ENCODE measurements at regions not wholly inside any gene's neighbourhood (a gene's known extent, or its start where the extent isn't known, plus 50 kb on each side); places are given as distances from the start of the nearest gene placed in this dataset.

DNA sequence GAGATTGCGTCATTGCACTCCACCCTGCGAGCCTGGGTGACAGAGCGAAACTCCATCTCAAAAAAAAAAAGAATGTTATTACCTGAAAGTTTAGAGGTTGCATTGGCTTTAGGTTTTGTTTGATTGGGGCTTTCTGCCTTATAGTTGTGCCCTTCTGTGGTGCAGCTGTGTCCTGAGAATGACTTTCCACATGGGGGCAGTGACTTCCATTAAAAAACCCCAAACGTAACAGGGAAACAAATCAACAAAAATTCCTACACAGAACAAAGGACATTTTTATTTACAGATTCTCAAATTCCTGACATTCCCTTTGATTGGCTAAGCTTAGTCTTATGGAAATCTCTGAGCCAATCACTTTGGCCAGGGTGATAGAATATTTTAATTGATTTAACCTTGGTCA, 154.1 kb upstream of the GPR149 start:
- H3K79me2 ChIP-seq (ENCODE audit: control insufficient read depth, insufficient read depth, low read length): no peaks in the 10 kb centered on the region
- H3K36me3 ChIP-seq (ENCODE audit: control insufficient read depth, insufficient read depth, low read length): no peaks in the 10 kb centered on the region
- DNase-seq: peak; percentile 54
- H3K27me3 ChIP-seq (ENCODE audit: insufficient read depth, low read length, poor library complexity): no peaks in the 10 kb centered on the region
- H4K8ac ChIP-seq (ENCODE audit: low read depth, low read length): no peak overlapping the region
- H2BK5ac ChIP-seq (ENCODE audit: low read length): no peak overlapping the region
- no peak overlapping the region for H3K18ac ChIP-seq (ENCODE audit: low read length)
- no peak overlapping the region for H3K27ac ChIP-seq (ENCODE audit: low read depth, low read length)
- no peak overlapping the region for H3K56ac ChIP-seq (ENCODE audit: low read length)
- H3K4me2 ChIP-seq (ENCODE audit: low read length): no peak overlapping the region
- no peak overlapping the region for H3K9ac ChIP-seq (ENCODE audit: low read length)
- no peaks in the 10 kb centered on the region for H3K4me1 ChIP-seq (ENCODE audit: control insufficient read depth, low read depth, low read length)
- no peak overlapping the region for H2BK120ac ChIP-seq (ENCODE audit: low read depth, low read length)
- no peaks in the 10 kb centered on the region for H3K79me1 ChIP-seq (ENCODE audit: low read length)
- no peak overlapping the region for H4K5ac ChIP-seq (ENCODE audit: low read length)
- no peak overlapping the region for H3K4me3 ChIP-seq (ENCODE audit: low read length)
- H2BK15ac ChIP-seq (replicated peaks; ENCODE audit: low read depth): no peak overlapping the region
- H2AK5ac ChIP-seq (ENCODE audit: low read length): no peak overlapping the region
- WGBS (ENCODE audit: extremely low coverage, insufficient coverage, low lambda C conversion rate): no CpG with 5 or more reads among the region's 4 CpGs
- H3K23ac ChIP-seq (ENCODE audit: low read length): no peak overlapping the region
- no peak overlapping the region for H3K4ac ChIP-seq (ENCODE audit: low read depth, low read length)

GRCh38 chr3:154583086-154583634, 153.2 kb upstream of the GPR149 start:
- no peak overlapping the region for H3K4ac ChIP-seq (ENCODE audit: low read depth, low read length)
- H3K4me3 ChIP-seq (ENCODE audit: low read length): no peak overlapping the region
- H3K79me1 ChIP-seq (ENCODE audit: low read length): no peaks in the 10 kb centered on the region
- no peak overlapping the region for H4K5ac ChIP-seq (ENCODE audit: low read length)
- H2BK120ac ChIP-seq (ENCODE audit: low read depth, low read length): no peak overlapping the region
- H3K79me2 ChIP-seq (ENCODE audit: control insufficient read depth, insufficient read depth, low read length): no peaks in the 10 kb centered on the region
- no peak overlapping the region for H3K23ac ChIP-seq (ENCODE audit: low read length)
- no peak overlapping the region for H3K4me2 ChIP-seq (ENCODE audit: low read length)
- H3K18ac ChIP-seq (ENCODE audit: low read length): no peak overlapping the region
- no peak overlapping the region for H4K8ac ChIP-seq (ENCODE audit: low read depth, low read length)
- no peak overlapping the region for H3K56ac ChIP-seq (ENCODE audit: low read length)
- DNase-seq: no peak
- no CpG with 5 or more reads among the region's 4 CpGs for WGBS (ENCODE audit: extremely low coverage, insufficient coverage, low lambda C conversion rate)
- H3K27me3 ChIP-seq (ENCODE audit: insufficient read depth, low read length, poor library complexity): no peaks in the 10 kb centered on the region
- H3K27ac ChIP-seq (ENCODE audit: low read depth, low read length): no peak overlapping the region
- H3K9ac ChIP-seq (ENCODE audit: low read length): no peak overlapping the region
- H2BK15ac ChIP-seq (replicated peaks; ENCODE audit: low read depth): no peak overlapping the region
- no peak overlapping the region for H2BK5ac ChIP-seq (ENCODE audit: low read length)
- H3K4me1 ChIP-seq (ENCODE audit: control insufficient read depth, low read depth, low read length): no peaks in the 10 kb centered on the region
- no peak overlapping the region for H2AK5ac ChIP-seq (ENCODE audit: low read length)
- H3K36me3 ChIP-seq (ENCODE audit: control insufficient read depth, insufficient read depth, low read length): no peaks in the 10 kb centered on the region

DNA sequence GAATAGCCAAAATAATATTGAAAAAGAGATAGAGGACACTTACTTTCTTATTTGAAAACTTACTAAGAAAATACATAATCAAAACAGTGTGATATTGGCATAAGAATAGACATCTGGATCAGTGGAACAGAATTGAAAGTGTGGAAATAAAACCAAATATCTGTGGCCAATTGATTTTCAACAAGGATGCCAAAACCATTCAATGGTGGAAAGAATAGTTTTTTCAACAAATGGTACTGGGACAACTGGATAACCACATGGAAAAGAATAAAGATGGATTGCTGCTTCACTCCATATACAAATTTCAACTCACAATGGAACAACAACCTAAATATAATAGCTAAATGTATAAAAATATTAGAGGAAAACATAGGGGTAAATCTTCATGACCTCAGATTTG, 152.5 kb upstream of the GPR149 start:
- H3K4ac ChIP-seq (ENCODE audit: low read depth, low read length): no peak overlapping the region
- H3K4me3 ChIP-seq (ENCODE audit: low read length): no peak overlapping the region
- H2AK5ac ChIP-seq (ENCODE audit: low read length): no peak overlapping the region
- no peaks in the 10 kb centered on the region for H3K4me1 ChIP-seq (ENCODE audit: control insufficient read depth, low read depth, low read length)
- H3K79me2 ChIP-seq (ENCODE audit: control insufficient read depth, insufficient read depth, low read length): no peaks in the 10 kb centered on the region
- H3K79me1 ChIP-seq (ENCODE audit: low read length): no peaks in the 10 kb centered on the region
- H2BK120ac ChIP-seq (ENCODE audit: low read depth, low read length): no peak overlapping the region
- H4K5ac ChIP-seq (ENCODE audit: low read length): no peak overlapping the region
- DNase-seq: no peak
- H3K56ac ChIP-seq (ENCODE audit: low read length): no peak overlapping the region
- no peak overlapping the region for H2BK5ac ChIP-seq (ENCODE audit: low read length)
- H3K27ac ChIP-seq (ENCODE audit: low read depth, low read length): no peak overlapping the region
- H3K9ac ChIP-seq (ENCODE audit: low read length): no peak overlapping the region
- no peak overlapping the region for H2BK15ac ChIP-seq (replicated peaks; ENCODE audit: low read depth)
- H3K27me3 ChIP-seq (ENCODE audit: insufficient read depth, low read length, poor library complexity): no peaks in the 10 kb centered on the region
- H3K18ac ChIP-seq (ENCODE audit: low read length): no peak overlapping the region
- H3K4me2 ChIP-seq (ENCODE audit: low read length): no peak overlapping the region
- no peak overlapping the region for H4K8ac ChIP-seq (ENCODE audit: low read depth, low read length)
- no peak overlapping the region for H3K23ac ChIP-seq (ENCODE audit: low read length)
- no peaks in the 10 kb centered on the region for H3K36me3 ChIP-seq (ENCODE audit: control insufficient read depth, insufficient read depth, low read length)

DNA sequence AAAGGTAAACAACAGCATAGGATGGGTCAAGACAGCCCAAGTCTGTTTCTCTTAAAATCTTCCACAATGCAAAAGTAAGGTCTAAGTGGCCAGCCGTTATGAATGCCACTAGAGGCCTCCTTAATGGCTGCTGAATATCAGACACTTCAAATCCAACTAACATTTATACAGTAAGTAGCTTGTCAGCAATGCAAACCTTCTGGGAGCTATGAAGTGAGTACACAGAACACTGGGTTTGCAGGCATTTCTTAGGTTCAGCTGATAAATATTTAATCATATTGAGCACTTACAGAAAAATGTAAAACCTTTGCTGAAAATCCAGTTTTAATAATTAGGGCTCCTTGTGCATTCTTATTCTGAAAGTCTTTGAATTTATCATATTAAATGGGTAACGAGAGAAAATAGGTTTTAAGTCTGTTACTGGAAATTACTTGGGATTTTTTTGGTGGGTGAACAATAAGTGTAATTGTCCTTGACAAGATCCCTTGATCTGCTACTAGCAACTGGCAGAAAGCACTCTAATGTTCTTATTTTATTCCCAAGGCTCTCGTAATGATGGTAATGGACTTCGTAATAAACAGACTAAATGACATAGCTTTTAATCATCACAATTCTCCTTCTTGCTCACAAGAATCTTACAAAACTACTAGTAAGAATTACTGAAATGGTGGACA, 141.7 kb upstream of the GPR149 start:
- Histone ChIP-seq H3K79me2 (ENCODE audit: control insufficient read depth, insufficient read depth, low read length) (no peaks in the 10 kb centered on the region), H3K79me1 (ENCODE audit: low read length) (no peaks in the 10 kb centered on the region), H3K4me1 (ENCODE audit: control insufficient read depth, low read depth, low read length) (no peaks in the 10 kb centered on the region), H3K36me3 (ENCODE audit: control insufficient read depth, insufficient read depth, low read length) (no peaks in the 10 kb centered on the region), H2BK5ac (ENCODE audit: low read length) (no peak overlapping the region), H3K27me3 (ENCODE audit: insufficient read depth, low read length, poor library complexity) (no peaks in the 10 kb centered on the region), H2BK15ac (replicated peaks; ENCODE audit: low read depth) (no peak overlapping the region), H2BK120ac (ENCODE audit: low read depth, low read length) (no peak overlapping the region), H3K4me2 (ENCODE audit: low read length) (no peak overlapping the region), H3K23ac (ENCODE audit: low read length) (no peak overlapping the region), H3K4ac (ENCODE audit: low read depth, low read length) (no peak overlapping the region), H2AK5ac (ENCODE audit: low read length) (no peak overlapping the region), H3K9ac (ENCODE audit: low read length) (no peak overlapping the region), H3K56ac (ENCODE audit: low read length) (no peak overlapping the region), H3K18ac (ENCODE audit: low read length) (no peak overlapping the region), H4K8ac (ENCODE audit: low read depth, low read length) (no peak overlapping the region), H4K5ac (ENCODE audit: low read length) (no peak overlapping the region), H3K4me3 (ENCODE audit: low read length) (no peak overlapping the region), H3K27ac (ENCODE audit: low read depth, low read length) (no peak overlapping the region)
- no peak for DNase-seq
- 100% methylated on average over 1 of the region's 4 CpGs for WGBS (ENCODE audit: extremely low coverage, insufficient coverage, low lambda C conversion rate)

- no peak overlapping the region for H4K8ac ChIP-seq (ENCODE audit: low read depth, low read length)
- no peaks in the 10 kb centered on the region for H3K79me1 ChIP-seq (ENCODE audit: low read length)
- no peak overlapping the region for H3K4ac ChIP-seq (ENCODE audit: low read depth, low read length)
- no peak overlapping the region for H4K5ac ChIP-seq (ENCODE audit: low read length)
- no peak for DNase-seq
- H3K4me2 ChIP-seq (ENCODE audit: low read length): no peak overlapping the region
- H2AK5ac ChIP-seq (ENCODE audit: low read length): no peak overlapping the region
- H3K79me2 ChIP-seq (ENCODE audit: control insufficient read depth, insufficient read depth, low read length): no peaks in the 10 kb centered on the region
- H3K23ac ChIP-seq (ENCODE audit: low read length): no peak overlapping the region
- no peak overlapping the region for H3K56ac ChIP-seq (ENCODE audit: low read length)
- no peaks in the 10 kb centered on the region for H3K27me3 ChIP-seq (ENCODE audit: insufficient read depth, low read length, poor library complexity)
- H2BK15ac ChIP-seq (replicated peaks; ENCODE audit: low read depth): no peak overlapping the region
- H3K36me3 ChIP-seq (ENCODE audit: control insufficient read depth, insufficient read depth, low read length): no peaks in the 10 kb centered on the region
- no peak overlapping the region for H2BK120ac ChIP-seq (ENCODE audit: low read depth, low read length)
- H3K9ac ChIP-seq (ENCODE audit: low read length): no peak overlapping the region
- no CpG with 5 or more reads among the region's 3 CpGs for WGBS (ENCODE audit: extremely low coverage, insufficient coverage, low lambda C conversion rate)
- H3K18ac ChIP-seq (ENCODE audit: low read length): no peak overlapping the region
- no peaks in the 10 kb centered on the region for H3K4me1 ChIP-seq (ENCODE audit: control insufficient read depth, low read depth, low read length)
- H3K27ac ChIP-seq (ENCODE audit: low read depth, low read length): no peak overlapping the region
- no peak overlapping the region for H2BK5ac ChIP-seq (ENCODE audit: low read length)
- no peak overlapping the region for H3K4me3 ChIP-seq (ENCODE audit: low read length)
Measured at GRCh38 chr3:154568064-154568463, 138.1 kb upstream of the GPR149 start.

DNA sequence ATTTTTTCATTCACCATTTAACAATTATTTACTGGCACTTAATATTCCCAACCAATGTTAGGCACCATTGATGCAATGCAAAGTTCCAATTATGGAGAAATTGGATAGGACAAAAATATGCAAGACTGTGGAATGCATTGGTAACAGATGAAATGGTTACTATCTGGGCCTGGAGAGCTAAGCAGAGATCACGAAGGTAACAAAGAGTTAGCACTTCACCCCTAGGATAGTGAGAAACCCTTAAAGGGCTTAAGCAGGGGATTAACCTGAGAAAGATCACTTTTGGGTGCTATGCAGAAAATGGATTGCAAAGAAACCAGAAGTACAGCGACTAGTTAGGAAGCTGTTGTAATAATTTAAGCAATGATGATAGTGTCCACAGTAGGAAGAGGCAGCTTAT, 129.6 kb upstream of the GPR149 start:
- no CpG with 5 or more reads among the region's 2 CpGs for WGBS (ENCODE audit: extremely low coverage, insufficient coverage, low lambda C conversion rate)
- no peak overlapping the region for H3K23ac ChIP-seq (ENCODE audit: low read length)
- DNase-seq: peak; percentile 3

More for the DNA sequence above, 129.6 kb upstream of the GPR149 start:
- H2AK5ac ChIP-seq (ENCODE audit: low read length): no peak overlapping the region
- H3K56ac ChIP-seq (ENCODE audit: low read length): no peak overlapping the region
- H4K8ac ChIP-seq (ENCODE audit: low read depth, low read length): no peak overlapping the region
- no peaks in the 10 kb centered on the region for H3K79me1 ChIP-seq (ENCODE audit: low read length)
- H3K27me3 ChIP-seq (ENCODE audit: insufficient read depth, low read length, poor library complexity): no peaks in the 10 kb centered on the region
- H3K9ac ChIP-seq (ENCODE audit: low read length): no peak overlapping the region
- no peaks in the 10 kb centered on the region for H3K36me3 ChIP-seq (ENCODE audit: control insufficient read depth, insufficient read depth, low read length)
- no peak overlapping the region for H2BK120ac ChIP-seq (ENCODE audit: low read depth, low read length)
- H2BK15ac ChIP-seq (replicated peaks; ENCODE audit: low read depth): no peak overlapping the region
- no peak overlapping the region for H3K4me3 ChIP-seq (ENCODE audit: low read length)
- H3K4ac ChIP-seq (ENCODE audit: low read depth, low read length): no peak overlapping the region
- no peak overlapping the region for H3K4me2 ChIP-seq (ENCODE audit: low read length)
- H3K18ac ChIP-seq (ENCODE audit: low read length): no peak overlapping the region
- no peak overlapping the region for H3K27ac ChIP-seq (ENCODE audit: low read depth, low read length)
- H2BK5ac ChIP-seq (ENCODE audit: low read length): no peak overlapping the region
- no peaks in the 10 kb centered on the region for H3K79me2 ChIP-seq (ENCODE audit: control insufficient read depth, insufficient read depth, low read length)
- no peak overlapping the region for H4K5ac ChIP-seq (ENCODE audit: low read length)
- H3K4me1 ChIP-seq (ENCODE audit: control insufficient read depth, low read depth, low read length): no peaks in the 10 kb centered on the region
